Left lung (tissue), 4 donors: ENCODE measurements at regions not wholly inside any gene's neighbourhood (a gene's known extent, or its start where the extent isn't known, plus 50 kb on each side); places are given as distances from the start of the nearest gene placed in this dataset.

Source experiments
- ATAC-seq: fragments of 200-7000 bp; cut with Tn5 transposase; one replicate; pipeline ENCODE4 v1.9.1; 2020; ENCODE audit warnings: moderate library complexity
- DNase-seq, 4 donors: peaks; one replicate each; pipeline ENCODE4 v3.0.0-alpha.2; 2013 to 2020
- H3K27ac ChIP-seq, 2 donors: fragments of 200-600 bp; sonication (generic) in 1 of 2; one replicate each; pipeline versions ENCODE4 v1.5.0 to v1.8.0; 2020 to 2021
- H3K27me3 ChIP-seq, 2 donors: fragments of 200-600 bp; sonication (generic) in 1 of 2; one replicate each; pipeline versions ENCODE4 v1.5.0 to v1.8.0; 2020 to 2021
- H3K36me3 ChIP-seq, 2 donors: fragments of 200-600 bp; sonication (generic) in 1 of 2; one replicate each; pipeline versions ENCODE4 v1.5.0 to v1.8.0; 2020 to 2021
- H3K4me1 ChIP-seq, 2 donors: fragments of 200-600 bp; one replicate each; pipeline ENCODE4 v1.8.0; 2021
- H3K4me3 ChIP-seq, 2 donors: fragments of 200-600 bp; sonication (generic) in 1 of 2; one replicate each; pipeline versions ENCODE4 v1.5.0 to v1.8.0; 2020 to 2021; ENCODE audit warnings: mild to moderate bottlenecking in 1 of 2
- H3K9me3 ChIP-seq, 2 donors: fragments of 200-600 bp; sonication (generic) in 1 of 2; one replicate each; pipeline versions ENCODE4 v1.5.0 to v1.8.0; 2020 to 2021
- intact Hi-C, 2 donors: fragments of 100-400 bp; cut with DNase I; formaldehyde crosslinking; loops; one replicate each; pipeline versions ENCODE4 v1.11.2 to v1.14.2; 2022
- TF ChIP-seq, protein P1 (sequence below), 2 donors: fragments of 200-600 bp; sonication (generic) in 1 of 2; IDR thresholded peaks; one replicate each; pipeline versions ENCODE4 v1.5.0 to v1.8.0; 2021; ENCODE audit warnings: antibody characterized with exemption in 2 of 2
- donor health status: DM: no; HTN: yes; CAD: no.
- donor health status: DM: no; HTN: no; CAD: no.

DNA sequence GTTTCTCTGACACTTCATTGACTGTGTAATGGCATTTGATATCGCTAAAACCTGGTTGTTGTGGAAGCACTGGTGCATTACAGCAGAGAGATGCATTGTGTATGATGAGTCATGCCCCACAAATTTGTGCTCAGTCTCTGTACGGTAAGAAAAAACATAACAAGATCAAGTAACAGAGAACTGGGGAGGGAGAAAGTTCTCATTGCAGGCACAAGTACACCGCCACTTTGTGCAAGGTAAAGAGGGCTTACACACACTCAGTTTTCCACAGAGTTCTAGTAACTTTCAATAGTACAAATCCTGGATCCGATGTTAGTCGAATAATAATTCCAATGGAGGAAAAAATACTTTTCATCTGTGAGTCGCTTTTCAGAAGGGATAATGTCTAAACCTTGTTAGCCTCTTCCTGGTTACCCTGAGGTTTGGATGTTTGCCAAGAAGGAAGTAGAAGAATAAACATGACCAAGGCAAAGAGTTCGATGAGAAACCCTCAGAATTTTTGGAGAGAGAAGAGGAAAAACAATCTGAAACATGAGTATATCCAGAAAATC is 512.5 kb upstream of the SLIT2 start:
- TF ChIP-seq, protein P1, sequence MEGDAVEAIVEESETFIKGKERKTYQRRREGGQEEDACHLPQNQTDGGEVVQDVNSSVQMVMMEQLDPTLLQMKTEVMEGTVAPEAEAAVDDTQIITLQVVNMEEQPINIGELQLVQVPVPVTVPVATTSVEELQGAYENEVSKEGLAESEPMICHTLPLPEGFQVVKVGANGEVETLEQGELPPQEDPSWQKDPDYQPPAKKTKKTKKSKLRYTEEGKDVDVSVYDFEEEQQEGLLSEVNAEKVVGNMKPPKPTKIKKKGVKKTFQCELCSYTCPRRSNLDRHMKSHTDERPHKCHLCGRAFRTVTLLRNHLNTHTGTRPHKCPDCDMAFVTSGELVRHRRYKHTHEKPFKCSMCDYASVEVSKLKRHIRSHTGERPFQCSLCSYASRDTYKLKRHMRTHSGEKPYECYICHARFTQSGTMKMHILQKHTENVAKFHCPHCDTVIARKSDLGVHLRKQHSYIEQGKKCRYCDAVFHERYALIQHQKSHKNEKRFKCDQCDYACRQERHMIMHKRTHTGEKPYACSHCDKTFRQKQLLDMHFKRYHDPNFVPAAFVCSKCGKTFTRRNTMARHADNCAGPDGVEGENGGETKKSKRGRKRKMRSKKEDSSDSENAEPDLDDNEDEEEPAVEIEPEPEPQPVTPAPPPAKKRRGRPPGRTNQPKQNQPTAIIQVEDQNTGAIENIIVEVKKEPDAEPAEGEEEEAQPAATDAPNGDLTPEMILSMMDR (IDR thresholded peaks at IDR 0.05) = no peak
- no peaks in the 10 kb centered on the region for H3K36me3 ChIP-seq
- no peak overlapping the region for H3K4me3 ChIP-seq
- intact Hi-C loops = no loop called here
- H3K27me3 ChIP-seq = no peaks in the 10 kb centered on the region
- peak overlapping the region in 1 of 2 donors; percentile 46 for H3K27ac ChIP-seq
- H3K9me3 ChIP-seq = no peaks in the 10 kb centered on the region
- no peak for DNase-seq
- ATAC-seq = peak; percentile 93
- peaks cover 0 to 5% of the 10 kb centered on the region in 2 donors for H3K4me1 ChIP-seq

DNA sequence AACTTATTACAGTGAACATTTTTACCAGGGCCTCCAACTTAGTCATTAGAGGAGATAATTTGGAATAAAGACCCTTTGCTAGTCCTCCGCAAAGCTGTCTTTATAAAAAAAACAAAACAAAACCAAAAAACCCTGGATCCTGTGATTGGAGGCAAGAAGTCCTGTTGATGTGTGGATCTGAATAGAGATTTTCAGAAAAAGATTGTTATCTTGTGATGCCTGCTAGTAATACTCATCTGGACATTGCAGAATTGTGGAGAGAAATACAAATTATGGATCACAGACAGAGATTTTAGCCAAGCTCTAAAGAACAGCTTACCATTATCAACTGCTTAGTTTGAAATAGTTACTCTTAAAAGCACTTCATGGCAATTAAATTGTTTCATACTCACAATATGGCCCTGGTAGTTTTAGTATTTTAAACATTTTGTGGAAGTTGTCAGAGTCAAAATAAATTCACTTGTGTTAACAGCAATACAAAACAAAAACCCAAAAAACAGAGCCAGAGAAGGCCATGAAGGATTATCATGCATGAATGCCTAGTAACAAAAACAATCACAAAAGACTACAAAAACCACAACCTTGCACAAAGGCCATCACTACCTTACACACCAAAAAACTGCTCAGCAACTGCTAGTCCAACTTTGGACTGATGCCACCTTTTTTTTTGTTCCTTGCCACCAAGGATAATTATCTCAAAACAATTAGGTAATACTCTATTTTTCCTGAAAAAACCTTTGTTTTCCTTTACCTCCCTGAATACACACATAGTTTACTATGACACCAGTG is 514.5 kb upstream of the SLIT2 start:
- DNase-seq (no peak), ATAC-seq (no peak)
- Histone ChIP-seq H3K4me1 (peaks cover 0 to 5% of the 10 kb centered on the region in 2 donors), H3K9me3 (no peaks in the 10 kb centered on the region), H3K27me3 (no peaks in the 10 kb centered on the region), H3K27ac (no peak overlapping the region), H3K36me3 (no peaks in the 10 kb centered on the region), H3K4me3 (no peak overlapping the region)
- TF ChIP-seq, protein P1 (IDR thresholded peaks at IDR 0.05) = no peak
- intact Hi-C loops = no loop called here

DNA sequence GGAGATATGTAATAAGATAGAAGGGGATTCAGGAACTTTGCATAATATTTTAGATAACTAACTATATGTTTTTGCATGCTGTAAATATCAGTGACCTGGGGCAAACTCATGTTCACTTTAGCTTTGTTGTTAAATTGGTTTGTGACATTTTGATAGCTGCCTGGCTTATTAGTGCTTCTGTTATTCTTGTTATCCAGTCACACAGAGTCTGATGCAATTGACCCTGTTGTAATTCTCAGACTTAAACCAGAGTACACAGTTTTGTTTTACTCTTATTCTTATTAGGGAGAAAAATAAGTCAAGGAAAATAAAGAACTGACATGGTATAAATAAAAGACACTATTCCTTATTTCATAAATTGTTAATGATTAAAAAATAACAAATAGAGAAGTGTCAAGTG is 516.7 kb upstream of the SLIT2 start:
- intact Hi-C loops = no loop called here
- ATAC-seq = no peak

DNA sequence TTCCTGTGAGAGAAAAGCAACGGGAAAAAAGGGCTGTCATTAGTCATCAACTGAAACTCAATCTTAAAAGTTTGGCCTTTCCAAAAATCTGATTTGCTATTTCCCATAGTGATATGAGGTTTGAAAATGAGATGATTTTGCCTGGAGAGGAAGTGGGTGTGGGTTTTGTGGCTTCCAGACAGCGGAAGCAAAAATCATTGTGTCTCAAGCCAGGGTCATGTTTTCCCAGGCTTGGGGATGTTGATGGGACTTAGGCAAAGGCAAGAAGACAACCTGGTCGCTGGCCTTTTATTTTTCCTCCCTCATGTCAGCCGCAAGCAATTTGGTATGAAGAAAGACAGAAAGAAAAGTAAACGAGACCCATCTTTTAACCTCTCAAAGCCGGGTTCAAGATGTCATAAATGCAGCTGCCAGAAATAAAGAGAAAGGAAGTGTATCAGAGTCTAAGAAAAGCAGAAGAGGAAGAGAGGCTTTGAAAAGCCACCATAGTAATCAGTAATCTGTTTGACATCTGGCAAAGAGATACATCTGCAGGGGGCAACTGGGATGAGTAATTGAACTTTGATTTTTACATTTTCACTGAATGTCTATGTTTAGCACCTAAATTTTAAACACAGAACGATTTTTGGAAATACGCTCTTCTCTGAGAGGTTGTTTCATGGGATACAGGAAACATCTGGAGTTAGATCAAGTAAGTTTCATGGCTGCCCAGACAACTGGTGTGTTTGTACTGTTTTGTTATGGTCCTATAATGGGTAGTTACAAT is 521.6 kb upstream of the SLIT2 start:
- Histone ChIP-seq H3K9me3 (no peaks in the 10 kb centered on the region), H3K27ac (peak overlapping the region in 1 of 2 donors; percentile 21), H3K4me1 (no peaks in the 10 kb centered on the region), H3K36me3 (no peaks in the 10 kb centered on the region), H3K27me3 (no peaks in the 10 kb centered on the region), H3K4me3 (no peak overlapping the region)
- ATAC-seq = no peak
- intact Hi-C loops = no loop called here
- TF ChIP-seq, protein P1 (IDR thresholded peaks at IDR 0.05) = no peak
- DNase-seq = no peak

More for the DNA sequence above, 516.7 kb upstream of the SLIT2 start:
- H3K4me1 ChIP-seq = peaks cover 0 to 5% of the 10 kb centered on the region in 2 donors
- no peaks in the 10 kb centered on the region for H3K27me3 ChIP-seq
- no peaks in the 10 kb centered on the region for H3K36me3 ChIP-seq
- H3K9me3 ChIP-seq = no peaks in the 10 kb centered on the region
- DNase-seq = no peak
- H3K4me3 ChIP-seq = no peak overlapping the region
- no peak overlapping the region for H3K27ac ChIP-seq
- TF ChIP-seq, protein P1 (IDR thresholded peaks at IDR 0.05) = no peak

DNA sequence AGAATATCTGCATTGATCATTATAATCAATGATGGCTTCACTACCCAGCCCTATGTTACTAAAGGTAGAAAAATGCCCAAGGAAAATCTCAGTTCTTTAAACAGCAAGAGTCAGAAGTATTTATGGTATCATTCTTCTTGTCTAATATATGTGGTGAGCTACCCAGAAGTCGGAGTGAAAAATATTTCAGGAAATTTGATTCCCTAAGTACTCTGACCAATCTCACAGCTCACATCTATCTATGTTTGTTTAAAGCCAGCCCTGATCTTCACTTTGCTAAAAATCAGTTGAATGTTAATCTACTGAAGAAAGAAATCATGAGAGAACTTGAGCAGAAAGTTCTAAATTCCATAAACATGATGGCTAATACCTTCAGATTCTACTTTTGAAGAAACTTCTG is 522.9 kb upstream of the SLIT2 start:
- Histone ChIP-seq H3K4me3 (no peak overlapping the region), H3K4me1 (no peaks in the 10 kb centered on the region), H3K27ac (no peak overlapping the region), H3K27me3 (no peaks in the 10 kb centered on the region), H3K9me3 (no peaks in the 10 kb centered on the region), H3K36me3 (no peaks in the 10 kb centered on the region)
- DNase-seq (no peak), ATAC-seq (no peak)
- TF ChIP-seq, protein P1 (IDR thresholded peaks at IDR 0.05) = no peak
- intact Hi-C loops = no loop called here
